ENCODE measurements at regions not wholly inside any gene's neighbourhood (a gene's known extent, or its start where the extent isn't known, plus 50 kb on each side); places are given as distances from the start of the nearest gene placed in this dataset.
"Not testable (repeated sequence)": the region's sequence is repeated elsewhere in the genome, so short reads cannot be mapped to it uniquely, and the experiment has no call there.

GRCh38 chr12:124673801-124674617 is 106.6 kb upstream of the NCOR2 start:
- no peak for DNase-seq

- DNase-seq: not testable (repeated sequence)
Measured at GRCh38 chr12:124669271-124669721, 101.9 kb upstream of the NCOR2 start.

GRCh38 chr12:124668602-124669001 is 101.2 kb upstream of the NCOR2 start:
- no peak for DNase-seq

GRCh38 chr12:124667506-124668326 is 100.3 kb upstream of the NCOR2 start:
- no peak for DNase-seq

GRCh38 chr12:124666722-124667259 is 99.4 kb upstream of the NCOR2 start:
- no peak for DNase-seq

- DNase-seq: no peak
Measured at GRCh38 chr12:124665511-124665910, 98.1 kb upstream of the NCOR2 start.

- no peak for DNase-seq
Measured at GRCh38 chr12:124664395-124665111, 97.1 kb upstream of the NCOR2 start.

- no peak for DNase-seq
Measured at GRCh38 chr12:124663771-124664366, 96.5 kb upstream of the NCOR2 start.

GRCh38 chr12:124663206-124663605 is 95.8 kb upstream of the NCOR2 start:
- DNase-seq: no peak

GRCh38 chr12:124661341-124661740 is 93.9 kb upstream of the NCOR2 start:
- no peak for DNase-seq

- no peak for DNase-seq
Measured at GRCh38 chr12:124660851-124661250, 93.4 kb upstream of the NCOR2 start.

GRCh38 chr12:124658806-124659402 is 91.5 kb upstream of the NCOR2 start:
- no peak for DNase-seq

GRCh38 chr12:124658302-124658701 is 90.9 kb upstream of the NCOR2 start:
- no peak for DNase-seq

- no peak for DNase-seq
Measured at GRCh38 chr12:124656947-124657434, 89.6 kb upstream of the NCOR2 start.

GRCh38 chr12:124655698-124656516 is 88.5 kb upstream of the NCOR2 start:
- no peak for DNase-seq

- no peak for DNase-seq
Measured at GRCh38 chr12:124655048-124655697, 87.8 kb upstream of the NCOR2 start.

GRCh38 chr12:124654666-124655047 is 87.2 kb upstream of the NCOR2 start:
- DNase-seq: no peak

GRCh38 chr12:124653169-124653931 is 85.9 kb upstream of the NCOR2 start:
- DNase-seq: no peak

- DNase-seq: no peak
Measured at GRCh38 chr12:124652661-124653060, 85.2 kb upstream of the NCOR2 start.

Measured in T-helper 1 cell (primary cell).